B cell (primary cell): ENCODE measurements at regions not wholly inside any gene's neighbourhood (a gene's known extent, or its start where the extent isn't known, plus 50 kb on each side); places are given as distances from the start of the nearest gene placed in this dataset.

Experiments used
- ATAC-seq: fragments of 200-7000 bp; cut with Tn5 transposase; one replicate; pipeline ENCODE4 v1.10.0; 2021; ENCODE audit warnings: low read depth, mild to moderate bottlenecking, moderate number of reproducible peaks, moderate library complexity
- CTCF ChIA-PET: fragments of 350-600 bp; sonication (Branson Sonifier 250); formaldehyde crosslinking; loops from one replicate; lab custom pipeline; 2021; ENCODE audit warnings: antibody characterized with exemption, inconsistent platforms; lab: Charles Lee
- POLR2A ChIA-PET: fragments of 350-600 bp; sonication (Branson Sonifier 250); formaldehyde crosslinking; loops from one replicate; lab custom pipeline; 2021; ENCODE audit warnings: antibody characterized with exemption; lab: Charles Lee
- DNase-seq: peaks from one replicate; pipeline ENCODE4 v3.0.0; 2013
- H2AFZ ChIP-seq: 2 replicates; pipeline ENCODE4 v1.6.1; 2012; ENCODE audit warnings: mild to moderate bottlenecking, low read depth, low read length; ENCODE audit not compliant: insufficient read depth, poor library complexity, severe bottlenecking
- H3K27ac ChIP-seq, 2 donors: 1 replicate in 1 of 2; 2 replicates in 1 of 2; pipeline ENCODE4 v1.5.1; 2012 to 2013; ENCODE audit warnings: low read length in 2 of 2, mild to moderate bottlenecking in 2 of 2, moderate library complexity in 1 of 2
- H3K27me3 ChIP-seq, 4 experiments: fragments of 200-600 bp in 1 of 4; sonication (generic) in 1 of 4; replicated peaks in 1 of 4; 1 replicate in 2 of 4; 2 replicates in 2 of 4; pipeline versions ENCODE4 v1.6.1 to v1.7.0; 2013 to 2016; ENCODE audit warnings: low read length in 3 of 4, mild to moderate bottlenecking in 2 of 4, mixed read lengths in 1 of 4, moderate library complexity in 1 of 4; ENCODE audit not compliant: insufficient read depth in 4 of 4, control insufficient read depth in 3 of 4; ENCODE audit errors: control extremely low read depth in 1 of 4
- H3K36me3 ChIP-seq, 2 experiments: replicated peaks in 1 of 2; 1 replicate in 1 of 2; 2 replicates in 1 of 2; pipeline versions ENCODE4 v1.6.1 to v1.7.1; 2013; ENCODE audit warnings: low read length in 1 of 2; ENCODE audit not compliant: insufficient read depth in 2 of 2, control insufficient read depth in 1 of 2; ENCODE audit errors: control extremely low read depth in 1 of 2, extremely low read depth in 1 of 2
- H3K4me1 ChIP-seq, 2 donors: fragments of 200-600 bp in 1 of 2; sonication (generic) in 1 of 2; 1 replicate in 1 of 2; 2 replicates in 1 of 2; pipeline versions ENCODE4 v1.5.1 to v1.6.1; 2013 to 2017; ENCODE audit warnings: low read length in 2 of 2; ENCODE audit not compliant: control insufficient read depth in 2 of 2, insufficient read depth in 2 of 2
- H3K4me2 ChIP-seq: replicated peaks from 2 replicates; pipeline ENCODE3; 2012; ENCODE audit warnings: mild to moderate bottlenecking, low read depth, low read length; ENCODE audit not compliant: poor library complexity, severe bottlenecking
- H3K4me3 ChIP-seq, 5 experiments: fragments of 200-600 bp in 1 of 5; sonication (generic) in 1 of 5; 1 replicate in 3 of 5; 2 replicates in 2 of 5; pipeline versions ENCODE4 v1.5.1 to v1.7.0; 2011 to 2016; ENCODE audit warnings: low read length in 4 of 5, mild to moderate bottlenecking in 4 of 5, low read depth in 2 of 5, control low read depth in 1 of 5, moderate library complexity in 1 of 5; ENCODE audit not compliant: insufficient read depth in 1 of 5; ENCODE audit errors: control extremely low read depth in 1 of 5, extremely low read depth in 1 of 5
- H3K79me2 ChIP-seq: fragments of 200-600 bp; sonication (generic); one replicate; pipeline ENCODE4 v1.6.0; 2016; ENCODE audit warnings: low read length; ENCODE audit not compliant: control insufficient read depth, insufficient read depth
- H3K9ac ChIP-seq: fragments of 200-600 bp; sonication (generic); 2 replicates; pipeline ENCODE4 v1.6.1; 2017; ENCODE audit warnings: mild to moderate bottlenecking, low read length, moderate library complexity
- H3K9me3 ChIP-seq, 3 donors: one replicate each; pipeline versions ENCODE4 v1.6.1 to v1.7.1; 2013; ENCODE audit warnings: low read length in 2 of 3; ENCODE audit not compliant: control insufficient read depth in 2 of 3, insufficient read depth in 1 of 3; ENCODE audit errors: control extremely low read depth in 1 of 3
- H4K20me1 ChIP-seq: 2 replicates; pipeline ENCODE4 v1.6.0; 2012; ENCODE audit warnings: mild to moderate bottlenecking, low read length; ENCODE audit not compliant: insufficient read depth, control insufficient read depth, poor library complexity, severe bottlenecking
- H3K27ac Mint-ChIP-seq: one replicate; pipeline ENCODE4 v1.8.0; 2021; ENCODE audit warnings: mixed read lengths
- H3K27me3 Mint-ChIP-seq: one replicate; pipeline ENCODE4 v1.8.0; 2021; ENCODE audit warnings: mixed read lengths
- H3K4me1 Mint-ChIP-seq: one replicate; pipeline ENCODE4 v1.8.0; 2021; ENCODE audit warnings: mixed read lengths
- H3K4me3 Mint-ChIP-seq: one replicate; pipeline ENCODE4 v1.8.0; 2021; ENCODE audit warnings: mixed read lengths
- H3K9me3 Mint-ChIP-seq: one replicate; pipeline ENCODE4 v1.8.0; 2022; ENCODE audit warnings: mixed read lengths; ENCODE audit not compliant: insufficient read depth
- EZH2 ChIP-seq: IDR thresholded peaks from 2 replicates; pipeline ENCODE4 v1.6.1; 2012; ENCODE audit warnings: borderline replicate concordance, low read depth, mild to moderate bottlenecking, moderate library complexity, low read length; ENCODE audit not compliant: insufficient read depth, poor library complexity, severe bottlenecking
- WGBS: methylation state at CpG from one replicate; pipeline ENCODE4 v1.1.5; 2013; ENCODE audit warnings: missing lambda C conversion rate; ENCODE audit not compliant: insufficient coverage; 5-methylcytosine and 5-hydroxymethylcytosine counted together
- intact Hi-C: fragments of 100-400 bp; cut with micrococcal nuclease; formaldehyde crosslinking; loops from one replicate; pipeline ENCODE4 v1.10.0; 2022
- TF ChIP-seq, protein P1 (sequence below): fragments of 200-600 bp; IDR thresholded peaks from one replicate; pipeline ENCODE4 v1.8.0; 2022; ENCODE audit warnings: antibody characterized with exemption, mild to moderate bottlenecking

DNA sequence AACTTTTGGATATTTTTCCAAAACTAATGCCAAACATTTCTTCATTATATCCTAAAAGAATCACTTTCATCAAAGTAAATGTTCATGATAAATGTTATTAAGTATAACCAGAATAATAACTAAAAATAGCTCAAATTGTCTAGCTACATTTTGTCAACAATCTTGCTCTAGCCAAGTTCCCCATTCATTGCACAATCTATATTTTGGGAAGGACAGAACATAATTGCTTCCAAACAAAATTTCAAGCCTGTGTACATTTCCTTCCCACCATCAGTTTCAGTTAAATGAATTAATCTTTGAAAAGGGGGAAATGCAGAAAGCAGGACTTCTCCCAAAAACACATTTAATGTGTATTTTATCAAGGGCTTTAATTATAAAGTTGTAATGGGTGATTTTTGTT is 98.0 kb upstream of the PLEKHG7 start:
- CTCF ChIA-PET, result interaction anchor here (1.0 to 2.1 kb wide), 3 partner anchors 34 to 1223 kb away, joined by 3 to 5 read pairs (median 4); no protein-coding TSS in a partner anchor
- intact Hi-C loops, result loop anchor here (5.0 kb wide), 1 partner anchor 32 kb away; no protein-coding TSS in a partner anchor

GRCh38 chr12:92603741-92604432 is 98.9 kb upstream of the PLEKHG7 start:
- DNase-seq (no peak), ATAC-seq (peak; percentile 17)
- H3K9ac ChIP-seq, result no peak overlapping the region
- H3K9me3 ChIP-seq, result peaks cover 0 to 25% (median 11%) of the 10 kb centered on the region in 3 donors
- peaks cover 0 to 6% of the 10 kb centered on the region in 2 donors for H3K4me1 ChIP-seq
- no peak overlapping the region for H3K4me2 ChIP-seq
- ChIA-PET CTCF (no interaction called here), POLR2A (interaction anchor here (1.4 kb wide), 1 partner anchor 10 kb away, joined by 3 read pairs; no protein-coding TSS in a partner anchor)
- WGBS, result no CpG with 5 or more reads among the region's 2 CpGs
- H3K4me3 ChIP-seq, result no peak overlapping the region
- H3K36me3 ChIP-seq, result no peaks in the 10 kb centered on the region
- H3K79me2 ChIP-seq, result no peaks in the 10 kb centered on the region
- H3K4me1 Mint-ChIP-seq, result peaks cover 27% of the 10 kb centered on the region
- H3K27ac Mint-ChIP-seq, result no peak overlapping the region
- TF ChIP-seq, protein P1, sequence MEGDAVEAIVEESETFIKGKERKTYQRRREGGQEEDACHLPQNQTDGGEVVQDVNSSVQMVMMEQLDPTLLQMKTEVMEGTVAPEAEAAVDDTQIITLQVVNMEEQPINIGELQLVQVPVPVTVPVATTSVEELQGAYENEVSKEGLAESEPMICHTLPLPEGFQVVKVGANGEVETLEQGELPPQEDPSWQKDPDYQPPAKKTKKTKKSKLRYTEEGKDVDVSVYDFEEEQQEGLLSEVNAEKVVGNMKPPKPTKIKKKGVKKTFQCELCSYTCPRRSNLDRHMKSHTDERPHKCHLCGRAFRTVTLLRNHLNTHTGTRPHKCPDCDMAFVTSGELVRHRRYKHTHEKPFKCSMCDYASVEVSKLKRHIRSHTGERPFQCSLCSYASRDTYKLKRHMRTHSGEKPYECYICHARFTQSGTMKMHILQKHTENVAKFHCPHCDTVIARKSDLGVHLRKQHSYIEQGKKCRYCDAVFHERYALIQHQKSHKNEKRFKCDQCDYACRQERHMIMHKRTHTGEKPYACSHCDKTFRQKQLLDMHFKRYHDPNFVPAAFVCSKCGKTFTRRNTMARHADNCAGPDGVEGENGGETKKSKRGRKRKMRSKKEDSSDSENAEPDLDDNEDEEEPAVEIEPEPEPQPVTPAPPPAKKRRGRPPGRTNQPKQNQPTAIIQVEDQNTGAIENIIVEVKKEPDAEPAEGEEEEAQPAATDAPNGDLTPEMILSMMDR, result no peak
- TF ChIP-seq EZH2, result no peak
- H3K9me3 Mint-ChIP-seq, result peaks cover 8% of the 10 kb centered on the region
- intact Hi-C loops, result no loop called here
- H3K27me3 ChIP-seq, result no peaks in the 10 kb centered on the region
- no peak overlapping the region for H3K27ac ChIP-seq
- H2AFZ ChIP-seq, result no peak overlapping the region
- H3K27me3 Mint-ChIP-seq, result no peaks in the 10 kb centered on the region
- H3K4me3 Mint-ChIP-seq, result no peak overlapping the region
- no peaks in the 10 kb centered on the region for H4K20me1 ChIP-seq

More for the DNA sequence above, 98.0 kb upstream of the PLEKHG7 start:
- H3K36me3 ChIP-seq, result no peaks in the 10 kb centered on the region
- no peak overlapping the region for H3K9ac ChIP-seq
- no peaks in the 10 kb centered on the region for H4K20me1 ChIP-seq
- no peaks in the 10 kb centered on the region for H3K79me2 ChIP-seq
- H3K9me3 ChIP-seq, result peaks cover 0 to 16% (median 8%) of the 10 kb centered on the region in 3 donors
- Mint-ChIP-seq H3K4me1 (peaks cover 27% of the 10 kb centered on the region), H3K9me3 (peaks cover 5% of the 10 kb centered on the region), H3K27ac (no peak overlapping the region), H3K27me3 (no peaks in the 10 kb centered on the region), H3K4me3 (no peak overlapping the region)
- no peaks in the 10 kb centered on the region for H3K27me3 ChIP-seq
- no peak overlapping the region for H3K27ac ChIP-seq
- H3K4me3 ChIP-seq, result no peak overlapping the region
- DNase-seq, result no peak
- no peak overlapping the region for H3K4me2 ChIP-seq
- no peak for TF ChIP-seq EZH2
- TF ChIP-seq, protein P1, result no peak
- H2AFZ ChIP-seq, result no peak overlapping the region
- ATAC-seq, result no peak
- POLR2A ChIA-PET, result interaction anchor here (1.4 kb wide), 1 partner anchor 11 kb away, joined by 3 read pairs; no protein-coding TSS in a partner anchor
- peaks cover 0 to 6% of the 10 kb centered on the region in 2 donors for H3K4me1 ChIP-seq
